ENCODE measurements at regions not wholly inside any gene's neighbourhood (a gene's known extent, or its start where the extent isn't known, plus 50 kb on each side); places are given as distances from the start of the nearest gene placed in this dataset.

DNA sequence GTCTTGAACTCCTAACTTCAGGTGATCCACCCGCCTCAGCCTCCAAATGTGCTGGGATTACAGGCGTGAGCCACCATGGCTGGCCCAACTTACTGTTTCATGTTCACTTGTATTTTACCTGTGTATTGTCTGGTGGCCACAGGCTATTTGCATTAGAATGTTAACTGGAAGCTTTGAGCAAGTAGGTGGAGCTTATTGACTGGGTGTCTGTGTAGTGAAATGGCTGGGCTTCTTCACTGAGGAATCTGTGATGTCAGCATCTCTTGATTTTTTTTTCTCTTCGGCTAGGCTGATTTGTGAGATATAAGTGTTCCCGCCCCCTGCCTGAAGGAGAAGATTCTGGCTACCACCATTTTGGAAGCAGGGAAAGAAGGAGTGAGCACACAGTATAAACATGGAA lies 237.8 kb upstream of the PEX5L start:
- in situ Hi-C loops (cut with HindIII; ENCODE audit: low pct_unique_long_range_greater_than_20kb, low sequenced_read_pairs), result no loop called here
- no peak for DNase-seq (ENCODE audit: low read depth)

DNA sequence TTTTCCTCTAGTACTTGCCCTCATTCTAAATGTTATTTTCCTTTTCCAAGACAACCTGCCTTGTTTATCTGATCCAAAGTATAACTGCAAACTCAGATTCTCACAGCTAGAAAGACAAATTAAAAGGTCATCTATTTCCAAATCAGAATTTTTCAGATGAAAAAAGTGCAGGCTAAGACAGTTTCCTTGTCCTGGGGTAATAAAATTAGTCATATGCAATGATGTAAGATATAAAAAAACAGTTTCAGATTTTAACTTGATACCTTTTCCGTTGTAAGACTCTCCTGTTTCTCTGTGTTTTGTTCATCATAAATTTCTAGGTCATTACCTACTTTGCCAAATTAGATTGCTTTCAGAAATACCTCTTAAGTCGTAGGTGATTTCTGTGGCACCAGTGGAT lies 238.4 kb upstream of the PEX5L start:
- no peak for DNase-seq (ENCODE audit: low read depth)

DNA sequence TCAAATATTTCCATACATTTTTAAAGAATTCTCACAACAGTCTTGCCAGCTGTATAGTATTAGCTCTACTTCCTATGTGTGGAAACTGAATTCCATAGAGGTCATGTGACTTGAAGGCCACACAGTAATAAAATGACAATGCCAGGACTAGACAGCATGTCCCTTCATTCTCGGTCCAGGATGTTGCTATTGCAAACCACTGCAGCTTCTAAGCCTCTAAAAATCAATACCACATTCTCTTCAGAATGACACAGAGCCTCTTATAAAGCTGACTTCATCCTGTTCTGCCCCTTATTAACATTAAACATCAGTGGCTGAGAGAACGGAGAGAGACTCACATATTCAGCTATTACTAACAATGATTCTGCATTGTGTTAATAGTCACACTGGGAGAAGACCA lies 240.3 kb upstream of the PEX5L start:
- in situ Hi-C loops (cut with HindIII; ENCODE audit: low pct_unique_long_range_greater_than_20kb, low sequenced_read_pairs), result no loop called here
- no peak for DNase-seq (ENCODE audit: low read depth)

More for the DNA sequence above, 238.4 kb upstream of the PEX5L start:
- in situ Hi-C loops (cut with HindIII; ENCODE audit: low pct_unique_long_range_greater_than_20kb, low sequenced_read_pairs), result no loop called here

DNA sequence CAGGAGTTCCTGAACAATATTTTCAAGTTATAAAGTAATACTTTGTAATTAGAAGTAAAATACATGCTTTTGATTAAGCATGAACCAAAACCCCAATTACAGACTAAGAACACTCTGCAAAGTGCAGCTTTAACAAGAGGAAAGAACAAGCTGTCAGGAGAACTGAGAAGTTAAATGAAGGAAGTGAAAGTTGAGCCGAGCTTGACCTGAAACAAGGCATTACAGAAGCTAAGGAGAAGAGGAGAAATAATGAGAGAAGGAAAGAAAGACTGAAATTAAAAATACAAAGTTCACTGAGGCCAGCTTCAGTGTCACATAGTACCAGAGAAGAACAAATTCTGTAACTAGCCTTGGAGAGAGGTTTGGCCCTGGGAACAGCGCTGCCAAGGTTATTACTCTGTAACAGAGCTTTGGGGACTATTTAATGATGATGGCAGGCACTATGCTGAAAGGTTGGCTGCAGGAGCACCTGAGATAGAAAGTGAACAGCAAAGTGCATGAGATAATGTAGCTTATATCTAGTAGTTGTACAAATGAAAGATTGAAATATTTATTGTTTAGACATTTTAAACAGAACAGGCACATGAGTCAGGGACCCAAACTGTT lies 241.9 kb upstream of the PEX5L start:
- in situ Hi-C loops (cut with HindIII; ENCODE audit: low pct_unique_long_range_greater_than_20kb, low sequenced_read_pairs), result no loop called here

DNA sequence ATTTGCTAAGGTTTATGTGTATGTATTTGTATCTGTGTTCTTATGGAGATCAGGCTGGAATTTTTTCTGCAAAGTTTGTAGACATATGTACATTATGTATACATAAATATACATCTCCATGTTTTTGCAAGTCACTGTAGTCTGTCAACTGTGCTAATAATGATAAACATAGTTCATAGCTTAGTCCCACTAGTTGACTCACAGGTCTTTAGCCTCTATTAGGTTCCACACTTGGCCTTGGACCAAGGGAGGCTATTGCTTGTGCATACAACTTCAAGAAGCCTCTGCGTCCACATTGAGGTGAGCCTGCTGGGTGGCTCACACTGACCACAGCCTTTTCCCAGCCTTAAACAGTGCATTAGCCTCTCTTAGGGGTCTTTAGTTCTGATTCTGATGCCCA lies 243.8 kb upstream of the PEX5L start:
- in situ Hi-C loops (cut with HindIII; ENCODE audit: low pct_unique_long_range_greater_than_20kb, low sequenced_read_pairs), result no loop called here
- DNase-seq (ENCODE audit: low read depth), result no peak

More for the DNA sequence above, 241.9 kb upstream of the PEX5L start:
- no peak for DNase-seq (ENCODE audit: low read depth)

DNA sequence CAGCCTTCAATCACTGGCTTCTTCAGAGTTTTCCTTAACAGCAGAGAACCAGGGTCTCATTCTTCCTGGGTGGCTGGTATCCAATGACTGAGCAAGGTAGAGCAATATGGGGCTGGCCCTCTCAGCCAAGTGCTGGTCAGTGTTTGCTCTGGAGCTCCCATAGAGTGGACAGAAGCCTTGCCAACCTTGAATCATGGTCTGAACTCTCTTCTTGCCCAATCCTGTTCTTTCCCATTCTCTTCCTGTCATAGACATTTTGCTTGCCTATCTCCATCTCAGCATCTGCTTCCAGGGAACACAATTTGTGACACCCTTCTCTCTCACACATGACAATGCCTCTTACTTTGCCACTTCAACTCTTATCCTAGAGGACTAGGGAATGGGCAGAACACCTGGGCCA lies 245.6 kb upstream of the PEX5L start:
- DNase-seq (ENCODE audit: low read depth), result no peak
- in situ Hi-C loops (cut with HindIII; ENCODE audit: low pct_unique_long_range_greater_than_20kb, low sequenced_read_pairs), result no loop called here

DNA sequence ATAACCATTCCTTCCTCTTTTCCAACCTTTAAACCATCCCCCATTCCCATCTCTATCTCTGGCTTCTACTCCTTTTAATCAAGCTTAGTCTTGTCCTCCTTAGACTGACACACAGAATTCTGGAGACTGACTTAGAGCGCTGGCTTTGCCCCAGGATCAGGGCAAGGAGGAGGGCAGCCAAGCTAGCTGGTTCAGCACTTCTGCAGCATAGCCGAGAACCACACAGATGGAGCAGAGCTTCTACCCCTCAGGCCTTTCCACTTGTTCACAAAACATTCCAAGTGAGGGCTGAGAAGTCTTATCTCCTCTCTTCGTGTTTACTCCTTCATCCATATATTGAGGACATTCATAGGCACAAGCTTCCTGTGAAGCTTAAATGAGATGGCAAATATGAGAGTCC lies 246.5 kb upstream of the PEX5L start:
- no peak for DNase-seq (ENCODE audit: low read depth)
- in situ Hi-C loops (cut with HindIII; ENCODE audit: low pct_unique_long_range_greater_than_20kb, low sequenced_read_pairs), result no loop called here

DNA sequence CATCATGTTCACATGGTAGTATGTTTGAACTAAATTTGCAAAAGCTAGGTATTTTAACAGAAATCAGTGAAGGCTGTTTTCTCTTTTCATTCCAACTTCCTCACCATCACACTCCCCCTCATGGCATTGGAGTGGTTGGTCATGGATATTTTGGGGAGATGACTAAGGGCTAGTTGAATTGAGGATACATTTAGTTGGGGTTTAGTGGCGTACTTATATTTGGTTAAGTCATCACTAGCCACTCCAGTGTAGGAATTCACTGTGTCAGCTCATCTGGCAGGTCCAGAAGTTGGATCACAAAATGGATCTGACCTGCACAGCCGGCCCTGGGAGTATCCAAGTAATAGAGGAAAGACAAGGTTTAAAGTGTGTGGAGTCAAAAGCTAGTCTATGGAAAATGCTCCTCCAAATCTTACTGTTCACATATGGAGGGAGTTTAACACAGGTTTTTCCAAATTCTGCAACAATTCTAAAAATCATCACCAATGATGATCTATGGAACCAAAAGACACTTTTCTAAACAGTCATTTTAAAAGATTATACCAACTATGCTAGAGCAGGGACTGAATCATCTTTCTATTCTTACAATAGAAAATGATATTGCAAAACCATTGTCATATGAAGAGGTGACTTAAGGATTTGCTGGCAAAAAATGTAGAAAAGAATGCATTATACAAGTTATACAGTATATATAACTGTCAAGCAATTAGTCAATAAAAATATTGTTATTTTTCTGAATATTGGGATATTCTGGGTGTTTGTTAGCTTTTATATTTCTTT lies 247.8 kb upstream of the PEX5L start:
- no peak for DNase-seq (ENCODE audit: low read depth)
- in situ Hi-C loops (cut with HindIII; ENCODE audit: low pct_unique_long_range_greater_than_20kb, low sequenced_read_pairs), result no loop called here

DNA sequence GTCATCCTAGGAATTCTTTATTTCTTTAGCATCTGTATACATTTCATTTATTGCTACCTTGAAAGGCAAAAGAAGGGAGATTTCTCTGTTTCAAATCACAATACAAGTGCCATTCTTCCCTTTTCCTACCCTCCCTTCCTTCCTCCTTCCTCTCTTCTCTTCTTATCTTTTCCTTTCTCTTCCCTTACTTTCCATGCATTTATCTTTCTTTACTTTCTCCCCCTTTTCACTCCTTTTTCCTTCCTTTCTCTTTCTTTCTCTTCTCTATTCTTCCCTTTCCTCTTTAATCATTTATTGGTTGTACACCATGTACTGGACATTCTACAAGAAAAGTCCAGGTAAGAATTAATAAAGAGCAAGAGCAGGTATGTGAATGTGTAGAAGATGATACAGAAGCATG lies 251.0 kb upstream of the PEX5L start:
- DNase-seq (ENCODE audit: low read depth), result no peak
- in situ Hi-C loops (cut with HindIII; ENCODE audit: low pct_unique_long_range_greater_than_20kb, low sequenced_read_pairs), result no loop called here

DNA sequence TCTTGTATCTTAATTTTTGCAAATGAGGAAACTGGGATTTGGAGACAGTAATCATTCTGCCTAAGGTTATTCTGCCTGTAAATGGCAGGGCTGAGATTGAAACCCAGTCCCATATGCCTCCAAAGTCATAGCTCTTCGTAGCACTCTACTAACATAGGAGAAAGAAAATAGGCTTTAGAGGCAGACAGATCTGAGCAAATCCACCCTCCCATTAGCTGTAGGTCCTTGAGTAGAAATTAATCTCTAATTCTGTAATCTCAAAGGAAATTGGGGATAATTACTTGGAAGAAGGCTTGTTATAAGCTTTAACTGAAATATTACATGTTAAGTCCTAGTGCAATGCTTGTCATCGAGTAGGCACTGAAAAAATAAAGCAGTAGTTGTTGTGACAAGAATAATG lies 252.1 kb upstream of the PEX5L start:
- in situ Hi-C loops (cut with HindIII; ENCODE audit: low pct_unique_long_range_greater_than_20kb, low sequenced_read_pairs), result no loop called here
- no peak for DNase-seq (ENCODE audit: low read depth)

DNA sequence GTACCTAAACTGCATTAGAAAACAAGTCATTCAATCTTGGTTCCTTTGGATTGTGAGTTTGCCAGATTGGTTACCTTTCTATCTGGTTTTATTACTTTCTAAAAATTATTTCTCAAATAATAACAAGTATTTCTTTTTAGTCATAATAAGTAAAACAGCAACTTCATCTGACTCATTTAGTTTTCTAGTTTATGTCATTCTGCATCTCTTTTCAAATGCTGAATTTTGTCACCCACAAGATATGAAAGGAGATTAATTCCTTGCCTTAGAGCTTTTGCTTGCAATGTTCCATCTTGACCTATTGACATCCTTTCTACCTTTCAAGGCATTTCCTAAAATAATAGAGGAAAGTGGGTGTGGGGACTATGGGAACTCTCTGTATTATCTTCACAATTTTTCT lies 253.6 kb upstream of the PEX5L start:
- in situ Hi-C loops (cut with HindIII; ENCODE audit: low pct_unique_long_range_greater_than_20kb, low sequenced_read_pairs), result no loop called here
- no peak for DNase-seq (ENCODE audit: low read depth)

DNA sequence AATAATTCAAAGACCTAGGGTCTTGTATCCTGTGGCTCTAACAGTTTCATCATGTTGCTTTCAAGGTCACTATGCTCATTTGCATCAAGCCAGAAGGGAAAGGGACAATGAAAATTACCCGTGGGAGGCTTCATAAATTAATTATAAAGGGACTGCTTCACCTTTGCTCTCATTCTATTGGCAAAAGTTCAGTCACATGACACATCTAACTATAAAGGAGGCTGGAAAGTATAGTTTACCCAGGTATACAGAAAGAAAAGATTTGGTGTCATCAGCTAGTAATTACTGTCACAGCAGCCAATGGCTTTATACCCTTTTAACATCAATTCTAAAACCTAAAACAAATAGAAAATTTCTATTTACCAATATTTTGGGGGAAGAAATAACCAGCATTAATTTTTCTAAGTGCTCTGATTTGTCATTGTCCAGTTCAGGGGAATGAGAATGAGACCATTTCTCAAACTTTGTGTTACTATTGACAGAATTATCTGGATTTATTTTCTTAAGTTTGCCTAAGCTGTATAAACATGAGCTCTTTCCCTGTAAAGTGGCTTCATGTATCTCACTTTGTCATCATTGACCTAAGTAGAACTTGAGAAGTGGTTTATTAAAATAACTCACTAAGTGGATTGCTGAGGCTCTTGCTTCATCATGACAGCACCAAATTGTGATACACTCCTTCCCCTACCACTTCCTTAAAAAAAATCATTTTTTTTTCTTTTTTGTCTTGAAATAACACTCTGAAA lies 257.7 kb upstream of the PEX5L start:
- DNase-seq (ENCODE audit: low read depth), result no peak
- in situ Hi-C loops (cut with HindIII; ENCODE audit: low pct_unique_long_range_greater_than_20kb, low sequenced_read_pairs), result no loop called here

DNA sequence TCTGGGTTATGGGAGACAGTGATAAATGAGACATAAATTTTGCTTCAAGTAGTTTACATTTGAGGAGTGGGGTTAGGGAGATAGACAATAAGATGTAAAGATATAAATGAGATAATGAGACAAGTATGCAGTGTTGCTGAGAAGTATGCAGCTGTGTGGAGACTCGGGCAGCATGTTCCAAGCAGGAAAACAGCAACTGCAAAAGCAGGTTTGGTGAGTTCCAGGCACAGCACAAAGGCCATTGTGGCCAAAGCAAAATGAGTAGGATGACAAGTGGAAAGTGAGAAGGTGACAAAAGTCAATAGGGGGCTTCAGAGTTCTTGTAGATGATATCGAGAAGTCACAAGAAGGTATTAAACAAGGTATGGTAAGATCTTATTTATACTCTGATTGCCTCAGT lies 259.1 kb upstream of the PEX5L start:
- in situ Hi-C loops (cut with HindIII; ENCODE audit: low pct_unique_long_range_greater_than_20kb, low sequenced_read_pairs), result no loop called here
- DNase-seq (ENCODE audit: low read depth), result no peak

DNA sequence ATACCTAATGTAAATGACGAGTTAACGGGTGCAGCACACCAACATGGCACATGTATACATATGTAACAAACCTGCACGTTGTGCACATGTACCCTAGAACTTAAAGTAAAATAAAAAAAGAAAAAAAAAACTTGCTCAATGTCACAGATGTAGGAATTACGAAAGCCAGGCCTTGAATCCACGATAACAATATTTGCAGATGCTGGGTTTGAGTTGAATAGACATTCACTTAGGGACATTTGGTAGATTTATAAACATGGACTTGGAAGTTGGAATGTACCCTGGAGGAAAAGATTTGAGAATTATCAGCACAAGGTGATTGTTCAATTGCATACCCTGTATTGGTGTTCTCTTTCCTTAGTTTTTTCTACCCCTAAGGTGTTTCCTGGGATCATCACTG lies 260.2 kb upstream of the PEX5L start:
- no peak for DNase-seq (ENCODE audit: low read depth)
- in situ Hi-C loops (cut with HindIII; ENCODE audit: low pct_unique_long_range_greater_than_20kb, low sequenced_read_pairs), result no loop called here

DNA sequence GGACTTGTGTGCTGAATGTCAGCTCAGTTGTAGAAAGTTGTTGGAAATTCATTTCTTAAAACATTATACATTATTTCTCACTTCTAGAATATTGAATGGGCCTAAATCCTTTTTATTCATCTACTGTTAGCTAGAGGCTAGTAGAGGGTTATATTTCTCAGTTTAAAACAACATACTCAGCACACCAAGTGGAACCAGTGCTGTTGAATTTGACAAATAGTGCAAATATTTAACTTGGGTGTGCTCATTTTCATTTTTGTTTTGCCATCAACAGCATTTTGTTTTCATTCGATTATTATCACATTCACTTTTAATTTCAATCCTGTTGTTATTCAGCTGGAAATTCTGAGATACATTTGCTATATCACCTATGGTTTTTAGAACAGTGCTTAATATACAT lies 269.4 kb upstream of the PEX5L start:
- no peak for DNase-seq (ENCODE audit: low read depth)
- in situ Hi-C loops (cut with HindIII; ENCODE audit: low pct_unique_long_range_greater_than_20kb, low sequenced_read_pairs), result no loop called here

DNA sequence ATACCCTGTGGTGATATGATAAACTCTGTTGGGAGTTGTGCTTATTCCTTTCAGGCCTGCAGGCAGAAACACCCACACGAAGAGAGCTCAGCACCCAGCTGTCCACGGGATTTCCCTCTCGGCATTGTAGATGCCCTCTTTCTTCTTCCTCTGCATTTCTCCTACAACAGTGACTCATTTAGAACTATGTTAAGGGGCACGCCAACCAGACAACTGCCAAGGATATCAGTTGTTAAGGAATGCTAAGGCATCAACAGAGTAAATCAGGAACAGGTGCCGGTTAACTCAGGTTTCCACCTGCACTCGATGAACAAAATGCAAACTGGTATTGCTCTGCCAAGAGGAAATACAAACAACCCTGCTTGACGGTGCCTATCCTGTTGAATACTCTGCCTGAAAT lies 270.0 kb upstream of the PEX5L start:
- DNase-seq (ENCODE audit: low read depth), result peak; percentile 6
- in situ Hi-C loops (cut with HindIII; ENCODE audit: low pct_unique_long_range_greater_than_20kb, low sequenced_read_pairs), result no loop called here

DNA sequence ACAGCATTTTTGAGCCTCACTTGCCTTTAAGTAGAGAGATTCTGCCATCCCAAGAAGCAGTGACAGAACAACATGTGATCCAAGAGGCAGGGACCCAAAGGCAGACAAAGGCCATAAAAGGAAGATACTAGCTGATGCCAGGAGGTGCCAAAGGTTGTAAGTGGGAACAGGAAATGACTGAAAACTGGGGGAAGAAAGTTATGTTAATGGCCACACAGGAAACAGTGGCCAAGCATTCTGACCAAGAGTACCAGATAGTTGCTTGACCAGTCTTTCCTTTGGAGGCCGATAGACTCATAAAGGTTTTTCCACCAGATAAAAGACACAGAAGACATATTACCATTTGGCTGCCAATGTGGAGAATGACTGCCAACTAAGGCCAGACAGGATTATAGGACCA lies 274.5 kb upstream of the PEX5L start:
- in situ Hi-C loops (cut with HindIII; ENCODE audit: low pct_unique_long_range_greater_than_20kb, low sequenced_read_pairs), result no loop called here
- no peak for DNase-seq (ENCODE audit: low read depth)

DNA sequence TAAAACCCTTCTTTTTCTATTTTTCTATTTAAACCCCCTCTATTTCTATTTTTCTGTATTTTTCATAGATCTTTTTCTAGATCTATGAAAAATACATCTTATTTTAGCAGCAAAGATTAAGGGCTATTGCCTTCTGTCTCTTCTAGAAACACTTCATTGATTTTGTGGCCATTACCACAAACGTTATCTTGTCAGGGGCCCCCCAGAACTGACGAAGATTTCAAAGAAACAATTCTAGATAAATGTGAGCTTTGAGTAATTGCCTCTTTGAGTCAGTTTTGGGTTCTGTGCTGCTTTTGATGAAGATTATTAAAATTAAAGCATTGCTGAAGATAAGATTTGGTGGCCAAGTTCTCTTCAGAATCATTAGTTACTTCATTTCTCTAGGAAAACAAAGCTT lies 279.6 kb upstream of the PEX5L start:
- in situ Hi-C loops (cut with HindIII; ENCODE audit: low pct_unique_long_range_greater_than_20kb, low sequenced_read_pairs), result no loop called here
- no peak for DNase-seq (ENCODE audit: low read depth)

DNA sequence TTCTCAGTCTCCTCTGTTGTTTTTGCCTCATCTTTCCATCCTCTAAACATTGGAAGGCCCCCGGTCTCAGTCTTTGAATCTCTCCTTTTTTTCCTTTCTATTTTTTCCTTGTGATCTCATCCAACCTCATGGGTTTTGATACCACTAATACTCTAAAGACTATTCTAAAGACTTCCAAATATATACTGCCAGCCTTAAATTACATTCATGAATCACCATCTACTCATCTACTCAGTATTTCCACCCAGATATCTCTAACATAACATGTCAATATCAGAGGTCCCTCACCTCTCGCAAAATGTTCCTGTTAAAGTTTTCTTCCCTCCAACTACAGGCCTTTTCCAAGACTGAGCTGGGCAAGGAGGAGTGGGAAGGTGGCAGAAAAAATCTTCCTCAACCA lies 282.5 kb upstream of the TTC14 start:
- in situ Hi-C loops (cut with HindIII; ENCODE audit: low pct_unique_long_range_greater_than_20kb, low sequenced_read_pairs), result no loop called here
- no peak for DNase-seq (ENCODE audit: low read depth)

DNA sequence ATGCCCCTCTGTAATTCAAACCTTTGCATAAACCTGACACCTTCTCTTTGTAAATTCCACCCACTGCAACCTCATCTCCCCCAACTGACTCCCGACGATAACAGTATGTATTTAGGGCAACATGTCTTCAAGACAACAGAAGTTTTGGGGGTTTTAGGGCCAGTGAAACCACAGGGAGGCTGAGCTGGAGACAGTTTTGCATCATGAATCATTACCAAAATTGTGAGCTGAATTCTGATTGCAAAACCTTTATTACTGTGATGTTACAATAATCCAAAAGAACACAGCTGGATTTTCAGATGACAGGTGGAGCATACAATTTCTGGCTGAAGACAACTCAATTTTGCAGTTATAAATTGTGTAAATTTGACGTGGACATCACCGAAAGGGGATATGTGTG lies 281.3 kb upstream of the TTC14 start:
- in situ Hi-C loops (cut with HindIII; ENCODE audit: low pct_unique_long_range_greater_than_20kb, low sequenced_read_pairs), result no loop called here
- no peak for DNase-seq (ENCODE audit: low read depth)

All from Caki2 (cell line).